Ascending aorta (tissue), 2 donors: ENCODE measurements at regions not wholly inside any gene's neighbourhood (a gene's known extent, or its start where the extent isn't known, plus 50 kb on each side); places are given as distances from the start of the nearest gene placed in this dataset.

Source experiments
- DNase-seq, 2 donors: peaks; one replicate each; pipeline ENCODE4 v3.0.0-alpha.2; 2019; ENCODE audit warnings: low spot score in 2 of 2
- H3K27ac ChIP-seq, 2 donors: fragments of 200-600 bp; sonication (generic); one replicate each; pipeline ENCODE4 v1.5.1; 2016 to 2017; ENCODE audit warnings: mild to moderate bottlenecking in 1 of 2
- H3K27me3 ChIP-seq: fragments of 200-600 bp; sonication (generic); one replicate; pipeline ENCODE4 v1.5.1; 2017
- H3K36me3 ChIP-seq, 2 donors: fragments of 200-600 bp; sonication (generic); one replicate each; pipeline ENCODE4 v1.5.1; 2016
- H3K4me1 ChIP-seq, 2 donors: fragments of 200-600 bp; sonication (generic); one replicate each; pipeline ENCODE4 v1.5.1; 2016 to 2017; ENCODE audit warnings: mild to moderate bottlenecking in 1 of 2
- H3K4me3 ChIP-seq, 2 donors: fragments of 200-600 bp; sonication (generic); one replicate each; pipeline ENCODE4 v1.5.1; 2016 to 2017; ENCODE audit warnings: mild to moderate bottlenecking in 1 of 2
- H3K9me3 ChIP-seq, 2 donors: fragments of 200-600 bp; sonication (generic); one replicate each; pipeline ENCODE4 v1.5.1; 2016
- intact Hi-C: fragments of 100-400 bp; cut with DNase I; formaldehyde crosslinking; loops from one replicate; pipeline ENCODE4 v1.15.1; 2023
- TF ChIP-seq, protein P1 (sequence below), 3 experiments: fragments of 200-600 bp in 2 of 3; fragments of 450-650 bp in 1 of 3; sonication (generic) in 2 of 3; IDR thresholded peaks; one replicate each; pipeline ENCODE4 v1.5.1; 2016 to 2019; ENCODE audit warnings: antibody characterized with exemption in 3 of 3, mild to moderate bottlenecking in 1 of 3, moderate library complexity in 1 of 3

DNA sequence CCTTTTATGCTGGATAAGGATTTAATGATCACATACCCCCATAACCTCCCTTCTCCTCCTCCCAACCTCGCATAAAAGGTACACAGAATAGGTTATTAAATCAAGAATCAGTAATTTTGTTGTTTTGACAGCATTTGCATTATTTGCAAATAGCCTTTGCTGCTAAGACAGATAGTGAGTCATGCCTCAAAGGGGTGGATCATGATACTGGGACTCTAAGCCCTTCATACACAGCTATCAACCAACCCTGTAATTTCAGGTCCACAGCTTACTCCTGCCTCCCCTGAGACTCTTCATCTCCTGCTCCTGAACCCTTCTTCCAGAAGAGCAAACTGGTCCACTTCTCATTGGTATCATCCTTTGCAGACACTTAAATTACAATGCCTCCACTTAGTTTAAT is 73.8 kb upstream of the KLHL29 start:
- H3K36me3 ChIP-seq, result no peaks in the 10 kb centered on the region
- no peaks in the 10 kb centered on the region for H3K9me3 ChIP-seq
- no peak overlapping the region for H3K4me3 ChIP-seq
- H3K27me3 ChIP-seq, result no peaks in the 10 kb centered on the region
- no peaks in the 10 kb centered on the region for H3K4me1 ChIP-seq
- intact Hi-C loops, result no loop called here
- H3K27ac ChIP-seq, result no peak overlapping the region
- TF ChIP-seq, protein P1, sequence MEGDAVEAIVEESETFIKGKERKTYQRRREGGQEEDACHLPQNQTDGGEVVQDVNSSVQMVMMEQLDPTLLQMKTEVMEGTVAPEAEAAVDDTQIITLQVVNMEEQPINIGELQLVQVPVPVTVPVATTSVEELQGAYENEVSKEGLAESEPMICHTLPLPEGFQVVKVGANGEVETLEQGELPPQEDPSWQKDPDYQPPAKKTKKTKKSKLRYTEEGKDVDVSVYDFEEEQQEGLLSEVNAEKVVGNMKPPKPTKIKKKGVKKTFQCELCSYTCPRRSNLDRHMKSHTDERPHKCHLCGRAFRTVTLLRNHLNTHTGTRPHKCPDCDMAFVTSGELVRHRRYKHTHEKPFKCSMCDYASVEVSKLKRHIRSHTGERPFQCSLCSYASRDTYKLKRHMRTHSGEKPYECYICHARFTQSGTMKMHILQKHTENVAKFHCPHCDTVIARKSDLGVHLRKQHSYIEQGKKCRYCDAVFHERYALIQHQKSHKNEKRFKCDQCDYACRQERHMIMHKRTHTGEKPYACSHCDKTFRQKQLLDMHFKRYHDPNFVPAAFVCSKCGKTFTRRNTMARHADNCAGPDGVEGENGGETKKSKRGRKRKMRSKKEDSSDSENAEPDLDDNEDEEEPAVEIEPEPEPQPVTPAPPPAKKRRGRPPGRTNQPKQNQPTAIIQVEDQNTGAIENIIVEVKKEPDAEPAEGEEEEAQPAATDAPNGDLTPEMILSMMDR (IDR thresholded peaks at IDR 0.05), result no peak
- no peak for DNase-seq

DNA sequence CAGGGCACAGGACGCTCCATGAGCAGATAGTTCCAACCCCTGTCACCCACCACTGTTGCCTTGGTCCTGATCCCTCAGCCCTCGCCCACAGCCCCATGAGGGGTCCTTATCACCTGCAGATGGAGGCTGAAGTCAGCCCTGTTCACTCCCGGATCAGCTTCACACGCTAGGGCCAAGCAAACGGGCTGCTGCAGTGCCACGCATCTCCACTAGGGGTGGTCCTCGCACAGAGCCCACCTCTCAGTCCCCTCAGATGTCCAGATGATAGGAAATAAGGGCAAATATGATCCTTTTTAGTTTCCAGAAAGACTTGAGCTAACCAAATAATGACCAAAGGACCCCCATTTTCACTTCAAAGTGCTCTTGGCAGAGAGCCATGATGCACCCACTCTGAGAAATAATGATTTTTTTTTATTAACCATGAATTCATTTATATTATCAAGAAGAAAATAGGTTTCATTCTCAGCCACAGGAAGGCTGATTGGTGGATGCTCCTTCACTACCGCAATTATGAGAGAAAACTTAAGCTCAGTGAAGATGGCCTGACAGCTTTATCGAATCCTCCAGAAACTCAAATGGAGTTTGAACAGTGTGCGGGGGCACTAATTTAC is 71.9 kb upstream of the KLHL29 start:
- intact Hi-C loops, result no loop called here
- Histone ChIP-seq H3K9me3 (no peaks in the 10 kb centered on the region), H3K36me3 (no peaks in the 10 kb centered on the region), H3K27ac (no peak overlapping the region), H3K4me3 (no peak overlapping the region), H3K4me1 (no peaks in the 10 kb centered on the region), H3K27me3 (no peaks in the 10 kb centered on the region)
- TF ChIP-seq, protein P1 (IDR thresholded peaks at IDR 0.05), result peak in 1 of 3 experiments; percentile 25
- no peak for DNase-seq

DNA sequence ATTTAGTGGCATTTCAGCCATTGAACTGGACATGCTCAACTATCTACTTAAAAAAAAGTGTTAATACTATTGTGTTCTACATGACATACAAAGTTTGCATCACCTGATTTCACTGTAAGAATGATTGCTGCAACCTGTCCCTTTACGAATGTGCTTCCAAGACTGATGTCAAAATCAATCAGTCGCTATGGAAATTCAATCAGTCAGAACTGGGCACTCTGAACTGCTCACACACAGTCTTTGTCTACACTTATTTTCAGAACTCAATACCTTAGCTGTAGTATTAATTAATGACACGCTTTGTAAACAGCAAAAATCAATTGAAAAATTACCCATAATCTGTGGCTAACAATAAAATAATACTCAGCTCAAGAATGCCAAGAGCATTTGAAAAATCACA is 70.3 kb upstream of the KLHL29 start:
- Histone ChIP-seq H3K9me3 (no peaks in the 10 kb centered on the region), H3K36me3 (no peaks in the 10 kb centered on the region), H3K27me3 (no peaks in the 10 kb centered on the region), H3K4me3 (no peak overlapping the region), H3K4me1 (no peaks in the 10 kb centered on the region), H3K27ac (no peak overlapping the region)
- DNase-seq, result no peak
- intact Hi-C loops, result no loop called here
- TF ChIP-seq, protein P1 (IDR thresholded peaks at IDR 0.05), result no peak

DNA sequence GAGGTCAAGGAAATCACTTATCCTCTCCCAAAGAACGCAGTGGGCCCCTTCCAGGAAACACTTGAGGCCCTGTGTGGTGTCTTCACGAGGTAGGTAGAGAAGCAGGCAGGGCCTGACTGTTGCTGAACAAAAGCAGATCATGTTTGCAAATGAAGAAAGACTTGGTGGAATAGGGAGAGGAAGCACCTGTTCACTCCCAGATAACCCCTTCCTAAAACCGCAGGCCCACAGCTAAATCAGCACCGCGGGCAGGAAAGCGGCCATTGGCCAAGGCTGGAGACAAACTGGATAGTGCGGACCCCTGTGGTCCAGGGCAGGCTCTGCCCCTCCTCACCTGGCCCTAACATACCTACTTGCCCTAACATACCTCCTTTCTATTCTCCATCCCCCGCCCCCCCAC is 64.9 kb upstream of the KLHL29 start:
- Histone ChIP-seq H3K36me3 (no peaks in the 10 kb centered on the region), H3K27ac (no peak overlapping the region), H3K4me3 (no peak overlapping the region), H3K9me3 (no peaks in the 10 kb centered on the region), H3K27me3 (no peaks in the 10 kb centered on the region), H3K4me1 (no peaks in the 10 kb centered on the region)
- intact Hi-C loops, result no loop called here
- TF ChIP-seq, protein P1 (IDR thresholded peaks at IDR 0.05), result no peak
- no peak for DNase-seq

DNA sequence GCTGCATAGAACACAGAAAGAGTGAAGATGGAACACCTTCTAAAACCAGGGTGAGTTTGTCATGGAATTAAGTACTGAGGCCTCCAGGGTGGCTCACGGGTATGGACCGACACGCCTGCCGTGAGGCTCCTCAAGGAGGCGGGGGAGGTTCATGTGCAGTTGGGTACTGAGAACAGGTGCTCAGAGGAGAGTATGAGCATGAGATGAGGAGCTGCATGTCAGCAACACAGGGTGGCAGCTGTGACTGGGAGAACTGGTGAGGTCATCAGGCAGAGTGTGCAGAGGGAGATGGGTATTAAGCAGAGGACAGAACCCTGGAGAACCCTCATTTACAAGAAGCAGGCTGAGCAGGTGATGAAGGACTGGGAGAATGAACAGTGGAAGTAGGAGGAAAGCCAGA is 63.2 kb upstream of the KLHL29 start:
- no peaks in the 10 kb centered on the region for H3K9me3 ChIP-seq
- DNase-seq, result no peak
- H3K4me3 ChIP-seq, result no peak overlapping the region
- no peaks in the 10 kb centered on the region for H3K4me1 ChIP-seq
- intact Hi-C loops, result no loop called here
- H3K27me3 ChIP-seq, result no peaks in the 10 kb centered on the region
- H3K36me3 ChIP-seq, result no peaks in the 10 kb centered on the region
- no peak overlapping the region for H3K27ac ChIP-seq
- TF ChIP-seq, protein P1 (IDR thresholded peaks at IDR 0.05), result no peak
